ENCODE measurements at regions not wholly inside any gene's neighbourhood (a gene's known extent, or its start where the extent isn't known, plus 50 kb on each side); places are given as distances from the start of the nearest gene placed in this dataset.

GRCh38 chr7:118046086-118046485 lies 137.9 kb upstream of the LSM8 start:
- H3K27me3 ChIP-seq (ENCODE audit: control insufficient read depth, extremely low read depth, insufficient read depth, low read length): no peaks in the 10 kb centered on the region
- H3K9me1 ChIP-seq (ENCODE audit: control insufficient read depth, extremely low read depth, insufficient read depth, low read length): no peaks in the 10 kb centered on the region
- H4K20me1 ChIP-seq (ENCODE audit: control insufficient read depth, extremely low read depth, insufficient read depth, low read length): no peaks in the 10 kb centered on the region
- H3K79me2 ChIP-seq (ENCODE audit: control insufficient read depth, insufficient read depth, low read length): no peaks in the 10 kb centered on the region
- dilution Hi-C loops (cut with MboI; ENCODE audit: extremely low pct_ligation_motif_present, low sequenced_read_pairs): no loop called here
- no peak for DNase-seq (ENCODE audit: low read depth, low spot score)
- no peak overlapping the region for H3K4me2 ChIP-seq (ENCODE audit: control insufficient read depth, extremely low read depth, insufficient read depth, low read depth, low read length)
- H3K9ac ChIP-seq (ENCODE audit: control insufficient read depth, extremely low read depth, insufficient read depth, low read length): no peak overlapping the region
- no peak overlapping the region for H3K4me3 ChIP-seq (ENCODE audit: control insufficient read depth in 2 of 3, extremely low read depth in 1 of 3, insufficient read depth in 2 of 3, low read depth in 1 of 3, low read length in 3 of 3)
- FAIRE-seq: no peak
- no peaks in the 10 kb centered on the region for H3K36me3 ChIP-seq (ENCODE audit: control insufficient read depth in 2 of 2, extremely low read depth in 1 of 2, insufficient read depth in 2 of 2, low read length in 2 of 2)
- no peak overlapping the region for H2AFZ ChIP-seq (ENCODE audit: control insufficient read depth, low read length)
- H3K9me3 ChIP-seq (ENCODE audit: control insufficient read depth, low read depth, low read length): no peaks in the 10 kb centered on the region
- H3K27ac ChIP-seq (ENCODE audit: control insufficient read depth, insufficient read depth, low read length): no peak overlapping the region
- no peak for TF ChIP-seq CTCF (optimal IDR thresholded peaks at IDR 0.05 in 1 of 3, IDR thresholded peaks at IDR 0.05 in 1 of 3, conservative IDR thresholded peaks at IDR 0.05 in 1 of 3; ENCODE audit: extremely low read depth in 1 of 3, insufficient read depth in 2 of 3, low read length in 3 of 3)
- no peak for TF ChIP-seq EZH2 (IDR thresholded peaks at IDR 0.05; ENCODE audit: low read length)
- no peaks in the 10 kb centered on the region for H3K4me1 ChIP-seq (ENCODE audit: control insufficient read depth, extremely low read depth, insufficient read depth, low read length)

DNA sequence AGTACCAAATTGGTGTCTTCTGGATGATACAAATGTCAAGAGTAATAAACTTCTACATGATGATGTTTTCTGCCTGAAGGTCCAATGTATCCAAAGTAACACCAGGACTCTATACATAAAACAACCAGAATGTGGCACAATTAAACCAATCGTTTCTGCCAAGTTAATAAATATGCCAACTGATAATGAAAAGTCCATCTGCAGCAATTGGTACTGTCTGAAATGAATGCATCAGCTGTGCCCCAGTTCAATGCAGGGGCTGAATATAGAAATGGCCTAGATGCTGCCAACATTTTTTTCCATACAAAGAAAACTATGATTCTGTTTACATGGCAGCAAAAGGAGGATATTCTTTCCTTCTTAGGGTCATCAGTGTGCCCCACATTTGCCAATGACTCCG lies 137.2 kb upstream of the LSM8 start:
- Histone ChIP-seq H3K9me1 (ENCODE audit: control insufficient read depth, extremely low read depth, insufficient read depth, low read length) (no peaks in the 10 kb centered on the region), H2AFZ (ENCODE audit: control insufficient read depth, low read length) (no peak overlapping the region), H3K9me3 (ENCODE audit: control insufficient read depth, low read depth, low read length) (no peaks in the 10 kb centered on the region), H3K4me1 (ENCODE audit: control insufficient read depth, extremely low read depth, insufficient read depth, low read length) (no peaks in the 10 kb centered on the region), H3K27ac (ENCODE audit: control insufficient read depth, insufficient read depth, low read length) (no peak overlapping the region), H3K9ac (ENCODE audit: control insufficient read depth, extremely low read depth, insufficient read depth, low read length) (no peak overlapping the region), H3K36me3 (ENCODE audit: control insufficient read depth in 2 of 2, extremely low read depth in 1 of 2, insufficient read depth in 2 of 2, low read length in 2 of 2) (no peaks in the 10 kb centered on the region), H3K4me3 (ENCODE audit: control insufficient read depth in 2 of 3, extremely low read depth in 1 of 3, insufficient read depth in 2 of 3, low read depth in 1 of 3, low read length in 3 of 3) (no peak overlapping the region), H4K20me1 (ENCODE audit: control insufficient read depth, extremely low read depth, insufficient read depth, low read length) (no peaks in the 10 kb centered on the region), H3K27me3 (ENCODE audit: control insufficient read depth, extremely low read depth, insufficient read depth, low read length) (no peaks in the 10 kb centered on the region), H3K79me2 (ENCODE audit: control insufficient read depth, insufficient read depth, low read length) (no peaks in the 10 kb centered on the region), H3K4me2 (ENCODE audit: control insufficient read depth, extremely low read depth, insufficient read depth, low read depth, low read length) (no peak overlapping the region)
- TF ChIP-seq EZH2 (IDR thresholded peaks at IDR 0.05; ENCODE audit: low read length): no peak
- no peak for TF ChIP-seq CTCF (optimal IDR thresholded peaks at IDR 0.05 in 1 of 3, IDR thresholded peaks at IDR 0.05 in 1 of 3, conservative IDR thresholded peaks at IDR 0.05 in 1 of 3; ENCODE audit: extremely low read depth in 1 of 3, insufficient read depth in 2 of 3, low read length in 3 of 3)
- dilution Hi-C loops (cut with MboI; ENCODE audit: extremely low pct_ligation_motif_present, low sequenced_read_pairs): no loop called here
- FAIRE-seq (no peak), DNase-seq (ENCODE audit: low read depth, low spot score) (no peak)

Data from keratinocyte (primary cell).